ELR (cell line): ENCODE measurements at regions not wholly inside any gene's neighbourhood (a gene's known extent, or its start where the extent isn't known, plus 50 kb on each side); places are given as distances from the start of the nearest gene placed in this dataset.
A peak's percentile ranks its signal among the peaks of the same experiment; 100 is the strongest.

Experiments used
- DNase-seq: peaks from one replicate; pipeline ENCODE4 v3.0.0-alpha.2; 2015; ENCODE audit warnings: low read depth

DNA sequence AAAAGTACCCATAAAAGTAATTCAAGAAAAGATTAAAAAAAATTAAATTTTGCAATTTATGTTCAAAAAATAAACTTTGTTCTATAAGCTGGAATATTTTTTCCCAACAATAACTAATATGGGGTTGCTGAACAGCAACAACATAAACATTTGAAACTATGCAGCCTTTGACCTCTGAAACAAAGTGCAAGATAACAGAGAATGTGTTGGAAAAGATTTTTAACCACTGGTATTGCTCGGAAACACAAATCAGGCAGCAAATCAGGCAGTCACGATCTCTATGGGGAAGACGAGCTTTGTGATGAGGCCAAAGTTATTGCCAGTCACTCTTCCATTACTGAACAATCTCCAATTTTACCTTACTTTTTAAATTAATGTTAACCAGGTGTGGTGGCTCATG, 332.1 kb downstream of the PABPC4L start:
- DNase-seq = no peak

DNA sequence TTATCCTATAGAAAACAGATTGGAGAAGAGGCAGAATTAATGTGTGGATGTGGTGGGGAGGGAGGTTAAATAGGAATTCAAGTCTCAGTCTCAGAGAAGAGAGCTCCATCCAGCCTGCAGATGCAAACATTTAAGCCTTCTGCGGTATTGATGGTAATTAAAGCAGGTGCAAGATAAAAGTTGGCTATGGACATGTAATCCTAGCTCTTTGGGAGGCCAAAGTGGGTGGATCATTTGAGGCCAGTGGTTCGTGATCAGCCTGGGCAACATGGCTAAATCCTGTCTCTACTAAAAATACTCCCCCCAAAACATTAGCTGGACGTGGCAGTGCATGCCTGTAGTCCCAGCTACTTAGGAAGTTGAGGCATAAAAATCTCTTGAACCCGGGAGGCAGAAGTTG, 332.7 kb downstream of the PABPC4L start:
- no peak for DNase-seq

- DNase-seq = peak; percentile 5
Observed at GRCh38 chr4:133866328-133866699, 335.3 kb downstream of the PABPC4L start.

DNA sequence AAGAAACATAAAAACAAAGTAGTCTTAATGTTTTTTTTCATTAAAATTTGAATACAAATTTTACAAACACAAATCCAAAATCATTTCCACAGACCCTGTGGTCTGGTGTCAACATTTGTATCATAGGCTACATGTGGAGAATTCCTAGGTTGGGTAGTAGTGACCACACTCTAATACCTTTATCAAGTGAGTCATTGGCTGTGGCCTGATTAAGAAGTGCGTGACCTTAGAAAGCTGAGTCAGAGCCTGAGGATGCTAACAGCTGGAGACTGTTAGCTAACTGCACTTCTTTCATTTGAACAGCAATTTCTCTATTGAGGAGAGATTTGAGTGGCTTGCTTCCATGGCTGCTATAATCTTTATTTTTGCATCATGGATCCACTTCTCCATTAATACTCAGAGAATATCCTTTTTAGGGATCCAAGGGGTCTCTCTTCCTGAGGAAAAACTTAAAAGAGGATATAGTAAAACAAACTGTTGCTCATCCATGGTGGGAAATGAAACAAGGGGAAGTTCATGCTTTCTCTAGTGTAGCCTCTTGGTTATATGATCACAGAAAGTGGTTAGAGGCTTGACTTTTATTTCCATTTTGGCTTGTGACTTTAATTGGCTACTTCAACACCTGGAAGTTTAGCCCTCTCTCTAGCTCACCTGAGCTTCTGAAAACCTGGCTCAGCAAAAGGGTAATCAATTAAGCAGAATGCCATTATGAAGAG, 335.8 kb downstream of the PABPC4L start:
- peak; percentile 97 for DNase-seq

GRCh38 chr4:133863153-133863552, 338.4 kb downstream of the PABPC4L start:
- DNase-seq = no peak

GRCh38 chr4:133856731-133857355, 344.7 kb downstream of the PABPC4L start:
- peak; percentile 48 for DNase-seq

DNA sequence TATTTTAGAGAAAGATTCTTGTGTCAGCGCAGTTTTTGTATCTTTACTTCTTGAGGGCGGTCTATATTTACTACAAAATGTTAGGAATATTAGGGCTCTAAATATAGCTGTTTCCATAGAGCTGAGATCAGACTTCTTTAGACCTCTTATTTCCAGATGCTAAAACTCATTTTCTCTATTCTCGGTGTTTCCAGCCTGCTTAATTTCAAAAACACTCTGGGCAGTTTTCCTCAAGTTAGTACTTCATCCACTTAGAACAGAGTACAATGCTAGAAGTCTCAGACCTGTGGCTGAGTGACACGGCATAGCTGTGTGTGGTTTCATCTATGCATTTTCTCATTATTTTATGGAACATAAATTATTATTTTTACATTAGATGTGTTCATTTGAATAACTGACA, 346.6 kb downstream of the PABPC4L start:
- no peak for DNase-seq

GRCh38 chr4:133839326-133839725, 362.3 kb downstream of the PABPC4L start:
- DNase-seq = peak; percentile 46

DNA sequence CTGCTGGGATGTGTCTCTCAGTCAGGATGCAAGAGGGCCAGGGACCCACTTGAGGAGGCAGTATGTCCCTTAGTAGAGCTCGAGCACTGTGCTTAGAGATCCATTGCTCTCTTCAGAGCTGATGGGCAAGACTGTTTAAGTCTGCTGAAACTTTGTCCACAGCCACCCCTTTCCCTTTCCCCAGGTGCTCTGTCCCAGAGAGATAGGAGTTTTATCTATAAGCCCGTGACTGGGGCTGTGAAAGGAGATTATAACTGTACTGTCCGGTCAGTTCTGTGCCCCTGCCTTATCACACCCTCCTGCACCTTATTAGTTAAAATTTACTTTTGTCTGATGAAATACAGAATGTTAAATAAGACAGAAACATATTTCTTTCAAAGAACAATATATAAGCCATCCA, 378.4 kb downstream of the PABPC4L start:
- DNase-seq = no peak

DNA sequence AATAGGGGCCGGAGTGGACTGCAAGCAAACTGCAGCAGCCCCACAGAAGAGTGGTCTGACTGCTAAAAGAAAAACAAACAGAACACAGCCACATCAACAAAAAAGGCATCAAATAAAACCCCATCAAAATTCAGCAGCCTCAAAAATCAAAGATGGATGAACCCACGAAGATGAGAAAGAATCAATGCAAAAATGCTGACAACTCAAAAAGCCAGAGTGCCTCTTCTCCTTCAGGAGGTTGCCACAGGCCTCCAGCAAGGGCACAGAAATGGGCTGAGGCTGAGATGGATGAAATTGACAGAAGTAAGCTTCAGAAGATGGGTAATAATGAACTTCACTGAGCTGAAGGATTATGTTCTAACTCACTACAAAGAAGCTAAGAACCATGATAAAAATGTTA, 388.6 kb downstream of the PABPC4L start:
- DNase-seq = no peak

DNA sequence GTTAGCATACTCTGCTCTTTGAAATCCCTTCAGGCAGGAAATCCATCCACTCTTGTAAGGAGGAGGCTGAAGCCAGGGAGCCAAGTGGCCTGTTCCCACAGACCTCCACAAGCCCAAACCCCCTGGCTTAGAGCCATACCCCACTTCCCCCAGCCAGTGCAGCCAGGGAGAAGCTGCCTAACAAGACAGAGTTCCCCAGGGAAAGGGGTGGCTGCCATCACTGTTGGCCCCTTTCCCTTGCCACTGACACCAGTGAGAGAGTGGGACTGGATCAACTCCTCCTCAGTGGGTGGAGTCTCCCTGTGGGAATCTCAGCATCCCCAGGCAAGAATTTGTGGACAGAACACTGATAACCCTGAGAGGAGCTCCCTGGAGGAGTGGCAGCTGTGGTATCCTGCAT, 389.4 kb downstream of the PABPC4L start:
- DNase-seq = no peak

DNA sequence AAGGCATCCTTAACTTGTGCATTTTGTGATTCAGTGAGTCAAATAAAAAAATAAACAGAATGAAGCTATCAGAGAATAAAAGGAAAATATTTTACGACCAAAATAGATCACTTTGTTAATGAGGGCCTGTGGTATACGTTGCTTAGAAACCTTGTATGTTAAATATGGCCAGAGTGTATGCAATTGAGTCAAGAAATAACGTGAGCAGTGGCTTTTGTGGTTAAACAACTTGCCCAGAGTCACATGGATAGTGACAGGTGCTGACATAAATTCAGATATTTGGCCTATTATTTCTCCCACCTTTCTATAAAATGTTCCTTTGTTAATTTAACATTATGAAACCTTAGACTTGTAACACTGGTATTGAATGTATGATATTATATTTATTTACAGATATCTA, 393.4 kb downstream of the PABPC4L start:
- DNase-seq = peak; percentile 23

DNA sequence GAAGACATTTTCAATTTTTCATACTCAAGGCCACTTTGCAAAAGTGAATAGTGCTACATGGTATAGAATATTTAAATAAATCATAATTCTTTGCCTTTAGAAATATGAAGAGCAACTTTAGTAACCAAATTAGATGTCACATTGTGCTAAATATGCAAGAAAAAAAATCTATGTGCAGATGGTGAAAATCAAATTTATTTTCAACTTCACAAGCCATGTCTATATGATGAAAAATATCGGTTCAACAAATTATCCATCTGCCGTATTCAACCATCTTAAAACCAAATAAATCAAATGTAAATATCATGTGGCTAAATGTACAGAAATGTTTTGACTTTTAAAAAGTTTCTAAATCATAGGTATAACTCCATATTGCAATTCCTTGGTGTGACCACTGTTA, 398.2 kb downstream of the PABPC4L start:
- no peak for DNase-seq

DNA sequence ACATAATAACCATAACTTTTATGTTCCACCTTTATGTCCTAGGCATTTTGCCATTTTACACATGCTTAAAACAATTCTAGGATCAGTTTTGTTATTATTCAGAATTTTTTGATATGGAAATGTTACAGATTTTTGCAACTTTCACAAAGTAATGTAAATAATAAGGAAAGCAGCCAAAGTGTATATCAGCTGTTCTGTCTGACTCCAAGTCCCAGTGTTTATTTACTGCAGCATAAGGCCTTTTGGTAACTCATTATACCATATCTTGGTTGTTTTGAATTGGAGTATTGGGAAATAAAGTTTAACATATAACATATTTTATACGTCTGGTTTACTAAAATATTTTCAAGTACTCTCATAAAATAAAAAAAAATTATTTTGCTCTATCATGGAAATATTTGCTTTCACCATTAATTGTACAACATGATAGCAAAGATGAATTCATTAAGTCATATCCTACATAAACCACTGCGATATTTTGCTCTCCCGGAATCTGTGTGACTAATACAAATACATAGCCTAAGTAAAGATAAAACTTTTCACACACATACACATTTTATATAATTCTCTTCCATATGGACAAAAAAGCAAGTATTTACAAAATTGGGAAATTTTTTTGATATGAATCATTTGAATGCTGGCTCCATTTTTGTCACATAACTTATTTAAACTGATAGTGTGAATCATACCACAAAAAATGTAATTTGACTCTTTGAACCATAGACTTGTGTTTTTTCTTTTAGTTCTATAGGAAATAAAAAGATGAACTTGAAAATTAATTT, 399.0 kb downstream of the PABPC4L start:
- peak; percentile 77 for DNase-seq

DNA sequence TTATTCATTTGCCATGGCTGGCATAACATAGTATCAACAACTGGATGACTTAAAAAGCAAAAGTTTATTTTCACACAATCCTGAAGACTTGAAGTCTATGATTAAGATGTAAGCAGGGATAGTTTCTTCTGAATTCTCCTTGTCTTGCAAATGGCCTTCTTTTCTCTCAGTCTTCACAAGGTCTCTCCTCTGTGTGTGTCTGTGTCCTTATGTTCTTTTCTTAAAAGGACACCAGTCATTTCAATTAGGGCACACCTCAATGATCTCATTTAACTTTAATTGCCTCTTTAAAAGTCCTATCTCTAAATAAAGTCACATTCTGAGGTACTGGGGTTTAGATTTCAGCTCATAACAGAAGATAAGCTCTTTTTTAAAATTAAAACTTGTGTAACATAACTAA, 399.7 kb downstream of the PABPC4L start:
- peak; percentile 2 for DNase-seq

DNA sequence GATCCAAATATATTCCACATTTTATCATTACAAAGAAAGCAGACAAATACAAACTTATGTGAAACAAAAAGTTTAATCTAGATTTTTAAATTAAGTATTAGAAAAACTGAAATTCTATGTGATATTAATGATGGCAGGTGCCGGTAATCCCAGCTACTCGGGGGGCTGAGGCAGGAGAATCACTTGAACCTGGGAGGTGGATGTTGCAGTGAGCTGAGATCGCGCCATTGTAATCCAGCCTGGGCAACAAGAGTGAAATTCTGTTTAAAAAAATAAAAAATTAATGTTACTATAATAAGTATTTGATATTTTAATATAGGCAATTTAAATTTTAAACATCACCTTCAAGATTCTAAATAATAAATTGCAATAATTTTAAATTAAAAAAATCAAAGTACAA, 400.6 kb downstream of the PABPC4L start:
- DNase-seq = no peak

DNA sequence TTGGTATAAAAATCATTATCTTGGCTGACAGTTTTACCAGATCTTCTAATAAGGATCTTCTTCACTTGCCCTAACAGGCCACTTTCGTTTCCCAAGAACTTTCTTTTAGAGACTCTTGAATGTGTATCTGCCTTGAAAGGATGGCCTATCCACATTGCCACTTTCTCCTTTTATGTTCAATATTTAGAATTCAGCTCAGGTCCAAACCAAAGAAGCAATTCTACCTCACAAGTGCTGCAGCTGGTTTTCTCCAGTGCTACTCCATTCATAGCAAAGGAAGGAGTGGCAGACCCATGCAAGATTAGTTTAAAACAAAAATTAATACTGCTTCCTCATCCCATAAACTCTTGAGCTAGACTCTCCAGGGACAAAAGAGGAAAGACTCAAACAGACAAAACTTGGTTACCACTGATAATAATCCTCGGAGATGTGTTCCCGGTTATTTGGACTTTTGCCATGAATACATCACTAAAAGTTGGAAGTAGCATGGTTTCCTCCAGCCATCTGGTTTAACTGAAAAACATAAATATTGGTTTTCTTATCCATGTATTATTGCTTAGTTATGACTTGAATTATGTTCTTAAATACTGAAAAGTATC, 401.8 kb downstream of the PABPC4L start:
- DNase-seq = no peak

DNA sequence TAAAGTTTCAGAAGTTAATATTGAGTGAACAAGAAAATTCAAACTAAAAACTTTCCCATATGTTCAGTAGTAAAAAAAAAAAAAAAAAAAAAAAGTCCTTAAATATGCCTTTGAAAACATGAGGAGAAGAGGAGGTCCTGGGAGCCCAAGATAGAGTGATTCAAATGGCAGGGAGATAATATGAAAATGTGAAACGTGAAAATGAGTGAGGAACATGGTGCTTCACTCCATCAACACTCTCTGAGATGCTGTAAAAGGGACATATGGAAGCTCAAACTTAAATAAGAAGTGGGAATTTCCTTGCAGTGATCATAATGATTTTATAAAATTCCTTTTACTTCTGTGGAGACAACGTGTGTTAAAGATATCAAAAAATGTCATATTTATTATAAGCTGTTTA, 423.9 kb downstream of the PABPC4L start:
- no peak for DNase-seq

DNA sequence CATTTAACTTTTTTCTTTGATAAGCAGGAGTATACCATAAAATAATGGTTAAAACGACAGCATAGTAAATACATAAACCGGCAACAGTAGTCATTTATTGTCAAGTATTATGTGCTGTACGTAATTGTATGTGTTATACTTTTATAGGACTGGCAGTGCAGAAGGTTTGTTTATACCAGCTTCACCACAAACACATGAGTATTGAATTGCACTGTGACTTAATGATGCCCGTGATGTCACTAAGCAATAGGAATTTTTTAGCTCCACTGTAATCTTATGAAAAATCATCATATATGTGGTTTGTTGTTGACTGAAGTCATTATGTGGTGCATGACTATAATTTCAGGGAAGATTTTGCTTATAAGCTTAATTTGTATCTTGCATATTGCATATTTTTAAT, 424.6 kb downstream of the PABPC4L start:
- DNase-seq = no peak

GRCh38 chr4:133776503-133776902, 425.1 kb downstream of the PABPC4L start:
- no peak for DNase-seq

- peak; percentile 73 for DNase-seq
Observed at GRCh38 chr4:133775881-133776280, 425.7 kb downstream of the PABPC4L start.

DNA sequence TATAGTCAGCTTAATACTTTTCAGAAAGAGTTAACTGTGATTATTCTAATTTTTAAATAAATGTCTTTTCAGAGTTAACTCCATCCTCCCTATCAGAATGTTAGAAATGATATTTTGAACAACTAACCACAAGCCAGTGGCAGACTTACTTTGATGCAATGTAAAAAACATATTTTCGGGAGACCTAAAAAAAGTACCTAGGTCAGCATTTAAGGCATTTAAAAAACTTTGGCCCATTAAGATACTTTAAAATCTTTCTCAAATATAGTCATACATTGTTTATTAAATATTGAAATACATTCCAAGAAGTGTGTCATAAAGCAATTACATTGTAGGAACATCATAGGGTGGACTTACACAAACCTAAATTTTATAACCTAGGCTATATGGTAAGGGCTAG, 426.1 kb downstream of the PABPC4L start:
- DNase-seq = no peak

DNA sequence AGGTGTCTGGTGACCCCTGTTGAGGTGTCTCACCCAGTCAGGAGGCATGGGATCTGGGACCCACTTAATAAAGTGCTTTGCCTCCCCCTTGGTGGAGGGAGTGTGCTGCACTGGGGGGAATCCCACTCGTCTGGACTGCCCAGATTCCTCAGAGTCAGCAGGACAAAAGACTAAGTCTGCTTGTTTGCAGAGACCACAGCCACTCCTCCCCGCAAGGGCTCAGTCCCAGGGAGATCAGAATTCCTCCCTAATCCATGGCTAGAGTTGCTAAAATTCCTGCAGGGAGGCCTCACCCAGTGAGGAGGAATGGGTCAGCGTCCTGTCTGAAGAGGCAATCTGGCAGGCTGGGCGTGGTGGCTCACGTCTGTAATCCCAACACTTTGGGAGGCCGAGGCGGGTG, 442.2 kb downstream of the PABPC4L start:
- DNase-seq = no peak
